HFF-Myc (cell line): ENCODE measurements at regions not wholly inside any gene's neighbourhood (a gene's known extent, or its start where the extent isn't known, plus 50 kb on each side); places are given as distances from the start of the nearest gene placed in this dataset.

Experiments
- DNase-seq: peaks from one replicate; pipeline ENCODE4 v3.0.0-alpha.2; 2011; ENCODE audit warnings: low read depth; ENCODE audit errors: extremely low read depth
- H3K4me3 ChIP-seq: replicated peaks from 2 replicates; pipeline ENCODE4 v1.5.1; 2011; ENCODE audit warnings: low read depth, mild to moderate bottlenecking, control low read depth, low read length
- TF ChIP-seq, protein P1 (sequence below): IDR thresholded peaks from 2 replicates; pipeline ENCODE4 v1.5.1; 2012; ENCODE audit warnings: mild to moderate bottlenecking, low read depth, low read length, control low read depth; ENCODE audit errors: missing control alignments

DNA sequence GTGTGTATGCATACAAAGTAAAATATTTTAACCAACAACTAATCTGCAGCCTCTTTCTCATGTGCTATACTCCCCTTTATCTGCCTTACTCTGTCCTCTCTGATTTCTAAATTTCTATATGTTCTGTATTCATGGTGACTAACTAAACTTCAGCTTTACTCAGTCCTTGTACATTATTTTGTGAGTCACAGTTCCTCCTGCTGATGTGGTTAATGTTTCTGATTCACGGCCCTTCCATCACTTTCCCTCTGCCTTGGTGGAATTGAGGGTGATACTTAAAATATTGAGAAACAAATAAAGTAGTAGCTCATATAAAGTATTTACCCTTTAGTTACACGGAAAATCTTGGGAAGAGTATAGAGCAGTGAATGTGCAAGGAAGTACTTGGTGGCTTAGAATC lies 899.1 kb upstream of the ZWINT start:
- TF ChIP-seq, protein P1, sequence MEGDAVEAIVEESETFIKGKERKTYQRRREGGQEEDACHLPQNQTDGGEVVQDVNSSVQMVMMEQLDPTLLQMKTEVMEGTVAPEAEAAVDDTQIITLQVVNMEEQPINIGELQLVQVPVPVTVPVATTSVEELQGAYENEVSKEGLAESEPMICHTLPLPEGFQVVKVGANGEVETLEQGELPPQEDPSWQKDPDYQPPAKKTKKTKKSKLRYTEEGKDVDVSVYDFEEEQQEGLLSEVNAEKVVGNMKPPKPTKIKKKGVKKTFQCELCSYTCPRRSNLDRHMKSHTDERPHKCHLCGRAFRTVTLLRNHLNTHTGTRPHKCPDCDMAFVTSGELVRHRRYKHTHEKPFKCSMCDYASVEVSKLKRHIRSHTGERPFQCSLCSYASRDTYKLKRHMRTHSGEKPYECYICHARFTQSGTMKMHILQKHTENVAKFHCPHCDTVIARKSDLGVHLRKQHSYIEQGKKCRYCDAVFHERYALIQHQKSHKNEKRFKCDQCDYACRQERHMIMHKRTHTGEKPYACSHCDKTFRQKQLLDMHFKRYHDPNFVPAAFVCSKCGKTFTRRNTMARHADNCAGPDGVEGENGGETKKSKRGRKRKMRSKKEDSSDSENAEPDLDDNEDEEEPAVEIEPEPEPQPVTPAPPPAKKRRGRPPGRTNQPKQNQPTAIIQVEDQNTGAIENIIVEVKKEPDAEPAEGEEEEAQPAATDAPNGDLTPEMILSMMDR: no peak
- DNase-seq: no peak
- H3K4me3 ChIP-seq: no peak overlapping the region

DNA sequence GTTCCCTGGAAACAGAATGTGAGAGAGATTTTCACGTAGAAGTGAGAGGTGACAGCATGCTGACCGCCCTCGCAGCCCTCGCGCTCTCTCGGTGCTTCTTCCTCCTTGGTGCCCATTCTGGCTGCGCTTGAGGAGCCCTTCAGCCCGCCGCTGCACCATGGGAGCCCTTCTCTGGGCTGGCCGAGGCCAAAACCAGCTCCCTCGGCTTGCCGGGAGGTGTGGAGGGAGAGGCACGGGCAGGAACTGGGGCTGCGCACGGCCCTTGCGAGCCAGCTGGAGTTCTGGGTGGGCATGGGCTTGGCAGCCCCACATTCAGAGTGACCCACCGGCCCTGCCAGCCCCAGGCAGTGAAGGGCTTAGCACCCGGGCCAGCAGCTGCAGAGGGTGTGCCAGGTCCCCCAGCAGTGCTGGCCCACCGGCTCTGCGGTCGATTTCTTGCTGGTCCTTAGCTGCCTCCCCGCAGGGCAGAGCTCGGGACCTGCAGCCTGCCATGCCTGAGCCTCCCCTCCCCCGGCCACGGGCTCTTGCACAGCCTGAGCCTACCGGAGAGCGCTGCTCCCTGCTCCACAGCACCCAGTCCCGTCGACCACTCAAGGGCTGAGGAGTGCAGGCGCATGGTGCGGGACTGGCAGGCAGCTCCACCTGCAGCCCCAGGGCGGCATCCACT lies 888.7 kb upstream of the ZWINT start:
- DNase-seq: no peak
- H3K4me3 ChIP-seq: no peak overlapping the region
- TF ChIP-seq, protein P1: no peak

DNA sequence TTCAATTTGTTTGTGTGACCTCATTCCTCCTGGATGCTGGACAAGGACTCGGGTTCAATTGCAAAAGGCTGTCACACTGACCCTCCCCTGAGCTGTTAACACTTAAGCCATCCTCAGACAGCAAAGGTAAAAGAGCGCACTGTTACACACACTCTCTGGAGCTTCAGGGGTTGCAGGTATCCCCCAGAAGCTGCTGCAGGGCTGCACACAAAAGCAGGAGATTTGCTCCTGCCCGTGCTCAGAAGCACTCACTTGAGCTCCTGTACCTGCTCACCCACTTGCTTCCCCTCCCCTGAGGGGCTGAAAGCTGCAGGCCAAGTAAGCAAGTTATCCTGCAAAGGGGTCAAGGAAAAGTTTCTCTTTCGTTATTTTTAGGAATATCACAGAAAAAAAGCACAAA lies 886.2 kb upstream of the ZWINT start:
- H3K4me3 ChIP-seq: no peak overlapping the region
- no peak for DNase-seq
- TF ChIP-seq, protein P1: no peak

DNA sequence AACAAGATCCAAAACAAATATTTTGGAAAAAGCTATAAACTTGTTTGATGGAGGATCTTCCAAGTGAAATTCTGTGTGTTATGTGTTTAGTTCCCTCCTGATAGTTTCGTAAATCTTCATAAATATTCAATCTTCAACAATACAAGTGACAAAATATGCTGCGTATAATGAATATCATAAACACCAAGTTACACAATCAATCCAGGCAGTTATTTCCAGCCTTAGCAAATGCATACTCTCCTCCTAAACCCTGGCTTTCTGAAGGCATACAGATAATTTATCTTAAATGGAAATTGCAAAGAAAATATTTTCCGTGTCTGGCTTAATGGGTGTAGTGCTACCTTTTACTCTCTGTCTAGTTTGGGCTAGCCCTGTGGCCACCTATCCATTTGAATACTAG lies 864.9 kb upstream of the ZWINT start:
- DNase-seq: no peak
- H3K4me3 ChIP-seq: no peak overlapping the region
- TF ChIP-seq, protein P1: no peak

DNA sequence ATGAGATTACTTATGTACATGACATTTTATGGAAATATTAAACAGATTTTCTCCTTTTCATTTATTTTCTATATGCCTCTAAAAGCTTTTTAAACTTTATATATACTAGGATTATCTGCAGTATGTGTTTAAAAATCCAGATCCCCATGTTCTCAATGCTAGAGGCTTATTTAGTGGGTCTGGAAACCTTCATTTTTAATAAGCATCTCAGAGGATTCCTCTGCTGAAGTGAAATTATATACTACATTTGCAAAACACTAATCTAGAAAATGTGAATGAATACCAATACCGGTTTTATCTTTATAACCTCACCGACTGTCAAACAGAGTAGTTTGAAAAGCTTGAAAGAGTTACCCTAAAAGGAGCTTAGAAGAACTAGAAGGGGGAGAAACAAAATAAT lies 863.8 kb upstream of the ZWINT start:
- TF ChIP-seq, protein P1: no peak
- no peak for DNase-seq
- no peak overlapping the region for H3K4me3 ChIP-seq

DNA sequence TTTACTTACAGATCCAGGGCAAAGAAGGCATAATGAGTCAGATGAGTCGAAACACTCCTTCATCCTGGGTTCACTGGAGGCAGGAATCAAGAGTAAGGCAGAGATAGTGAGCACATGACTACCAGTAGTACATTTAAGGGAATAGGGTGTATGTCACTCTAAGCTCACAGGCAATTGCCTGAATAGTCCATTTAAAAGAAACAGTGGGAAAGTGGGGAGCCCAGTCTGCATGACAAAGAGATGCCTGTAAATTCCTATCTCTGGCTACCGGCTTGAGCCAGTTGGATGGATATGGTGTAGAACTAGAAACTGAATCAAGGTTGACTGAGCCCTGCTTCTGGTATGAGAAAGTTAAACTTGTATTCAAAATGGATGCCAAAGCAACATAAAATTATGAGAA lies 861.5 kb upstream of the ZWINT start:
- DNase-seq: no peak
- H3K4me3 ChIP-seq: no peak overlapping the region
- TF ChIP-seq, protein P1: no peak

DNA sequence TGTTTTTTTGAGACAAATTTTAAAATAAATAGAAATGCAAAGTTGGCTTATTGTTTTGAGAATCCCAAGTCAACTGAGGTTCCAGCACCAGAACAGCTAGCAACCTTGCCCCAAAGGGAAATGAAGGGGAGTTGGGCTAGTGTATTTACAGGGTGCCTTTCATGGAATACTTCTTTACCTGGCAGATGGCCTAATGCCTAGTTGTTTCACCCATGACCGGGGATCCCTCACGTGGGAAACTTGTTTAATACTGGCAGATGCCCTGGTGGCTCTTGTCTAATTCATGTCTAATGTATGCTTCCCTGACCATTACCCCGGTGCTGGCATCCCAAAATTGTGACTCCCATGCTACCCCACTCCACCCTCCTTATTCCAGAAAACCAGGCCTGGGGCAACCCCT lies 861.1 kb upstream of the ZWINT start:
- TF ChIP-seq, protein P1: no peak
- H3K4me3 ChIP-seq: no peak overlapping the region
- DNase-seq: no peak
